ENCODE measurements at regions not wholly inside any gene's neighbourhood (a gene's known extent, or its start where the extent isn't known, plus 50 kb on each side); places are given as distances from the start of the nearest gene placed in this dataset.
"Not testable (repeated sequence)": the region's sequence is repeated elsewhere in the genome, so short reads cannot be mapped to it uniquely, and the experiment has no call there.

DNA sequence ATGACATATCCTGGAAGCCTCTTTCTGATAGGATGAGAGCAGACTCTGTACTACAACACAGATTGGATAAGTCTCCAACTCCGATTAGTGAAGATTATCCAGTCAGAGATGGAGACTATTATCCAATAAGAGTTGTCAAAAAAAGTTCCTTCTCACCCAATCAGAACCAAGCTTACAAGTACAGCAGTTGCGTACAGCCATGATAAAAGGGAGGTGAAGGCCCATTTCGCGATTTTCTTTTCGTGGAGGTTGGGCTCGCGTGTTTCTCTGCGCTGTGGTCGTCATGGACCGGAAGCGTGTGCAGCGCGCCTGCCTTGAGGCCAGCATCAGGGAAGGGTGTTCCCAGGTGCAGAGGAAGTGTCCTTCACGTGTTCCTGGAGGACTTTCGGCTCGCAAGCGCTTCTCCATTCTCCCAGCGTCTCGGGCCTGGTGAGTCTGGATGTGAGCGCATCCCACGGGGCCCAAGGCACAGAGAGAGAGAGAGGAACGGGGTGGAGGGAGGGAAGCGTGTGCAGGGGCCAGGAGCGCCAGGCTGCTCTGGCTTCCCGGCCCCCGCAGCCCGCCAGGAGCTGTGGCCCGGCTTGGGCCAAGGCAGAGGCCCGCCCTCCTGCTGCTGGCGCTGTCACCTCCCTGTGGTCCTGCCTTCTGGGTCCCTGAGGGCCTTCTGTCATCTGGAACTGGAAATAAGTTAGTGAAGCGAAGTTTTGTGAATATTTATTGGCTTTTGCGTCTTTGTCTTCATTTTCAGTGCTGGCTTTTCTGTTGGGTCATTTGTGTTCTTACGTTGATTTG, 53.9 kb downstream of the CDRT15L2 start:
- H4K20me1 ChIP-seq (ENCODE audit: insufficient read depth); CTCF ChIA-PET; H3K27me3 ChIP-seq (ENCODE audit: insufficient read depth, low read length); H3K9me2 ChIP-seq (ENCODE audit: insufficient read depth); DNase-seq (ENCODE audit: low read depth, low spot score); H3K36me3 ChIP-seq (ENCODE audit: control insufficient read depth in 1 of 2, insufficient read depth in 2 of 2, low read length in 2 of 2); H2AFZ ChIP-seq (ENCODE audit: low read depth, low read length, poor library complexity, severe bottlenecking); H3K27ac ChIP-seq (ENCODE audit: low read depth, low read length); H3K9me3 ChIP-seq (ENCODE audit: control insufficient read depth in 1 of 2, insufficient read depth in 1 of 2, low read depth in 1 of 2, low read length in 2 of 2); H3K79me2 ChIP-seq (ENCODE audit: insufficient read depth, low read length); BruUV-seq (replicated peaks); ATAC-seq; H3K4me3 ChIP-seq (replicated peaks in 1 of 2; ENCODE audit: low read depth in 1 of 2, low read length in 2 of 2); POLR2A ChIA-PET; H3K4me1 ChIP-seq (ENCODE audit: control insufficient read depth in 1 of 2, insufficient read depth in 2 of 2, low read length in 2 of 2); RAD21 ChIA-PET (ENCODE audit: low non-redundant PET in 1 of 2, low total read pairs in 2 of 2, uncharacterized antibody in 2 of 2, unreplicated experiment in 2 of 2); H3K9ac ChIP-seq (ENCODE audit: low read length); H3K4me2 ChIP-seq (ENCODE audit: low read length); intact Hi-C loops (cut with micrococcal nuclease): not testable (repeated sequence)

- intact Hi-C loops (cut with micrococcal nuclease); POLR2A ChIA-PET; H3K27me3 ChIP-seq (ENCODE audit: insufficient read depth, low read length); BruUV-seq (replicated peaks); H3K4me1 ChIP-seq (ENCODE audit: control insufficient read depth in 1 of 2, insufficient read depth in 2 of 2, low read length in 2 of 2); H3K79me2 ChIP-seq (ENCODE audit: insufficient read depth, low read length); H3K4me2 ChIP-seq (ENCODE audit: low read length); H3K9me3 ChIP-seq (ENCODE audit: control insufficient read depth in 1 of 2, insufficient read depth in 1 of 2, low read depth in 1 of 2, low read length in 2 of 2); H3K9ac ChIP-seq (ENCODE audit: low read length); RAD21 ChIA-PET (ENCODE audit: low non-redundant PET in 1 of 2, low total read pairs in 2 of 2, uncharacterized antibody in 2 of 2, unreplicated experiment in 2 of 2); H4K20me1 ChIP-seq (ENCODE audit: insufficient read depth); CTCF ChIA-PET; H3K36me3 ChIP-seq (ENCODE audit: control insufficient read depth in 1 of 2, insufficient read depth in 2 of 2, low read length in 2 of 2); ATAC-seq; H3K27ac ChIP-seq (ENCODE audit: low read depth, low read length); H3K4me3 ChIP-seq (replicated peaks in 1 of 2; ENCODE audit: low read depth in 1 of 2, low read length in 2 of 2); H3K9me2 ChIP-seq (ENCODE audit: insufficient read depth); H2AFZ ChIP-seq (ENCODE audit: low read depth, low read length, poor library complexity, severe bottlenecking); DNase-seq (ENCODE audit: low read depth, low spot score): not testable (repeated sequence)
Measured at GRCh38 chr17:20640147-20640546, 60.6 kb downstream of the CDRT15L2 start.

DNA sequence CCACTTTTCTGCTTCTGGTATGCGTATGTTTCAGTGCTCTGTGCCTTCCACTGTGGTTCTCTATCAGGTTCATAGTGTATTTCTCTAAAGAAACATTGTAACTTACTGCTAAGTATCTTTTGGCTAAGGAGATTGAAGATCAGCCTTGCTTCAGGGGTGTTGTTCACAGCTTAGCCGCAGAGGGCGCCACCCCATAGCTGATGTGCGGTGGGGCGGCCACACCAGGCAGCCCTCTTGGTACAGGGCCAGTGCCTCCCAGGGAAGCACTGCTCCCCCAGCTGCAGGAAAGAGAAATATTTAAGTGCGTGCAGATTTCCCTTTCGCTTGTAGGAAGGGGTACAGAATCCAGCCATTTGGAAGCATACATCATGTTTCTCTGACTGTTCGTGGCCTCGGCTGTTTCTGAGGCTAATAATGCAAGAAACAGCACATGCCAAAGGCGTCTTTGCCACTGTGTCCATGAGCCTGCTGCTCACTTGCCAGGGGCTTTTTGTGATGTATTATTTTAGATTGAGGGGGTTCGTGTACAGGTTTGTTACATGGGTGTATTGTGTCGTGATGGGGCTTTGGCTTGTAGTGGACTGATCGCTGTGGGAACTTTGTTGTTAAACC, 67.2 kb downstream of the CDRT15L2 start:
- H4K20me1 ChIP-seq (ENCODE audit: insufficient read depth); H2AFZ ChIP-seq (ENCODE audit: low read depth, low read length, poor library complexity, severe bottlenecking); intact Hi-C loops (cut with micrococcal nuclease); H3K4me2 ChIP-seq (ENCODE audit: low read length); H3K27ac ChIP-seq (ENCODE audit: low read depth, low read length); H3K4me3 ChIP-seq (replicated peaks in 1 of 2; ENCODE audit: low read depth in 1 of 2, low read length in 2 of 2); BruUV-seq (replicated peaks); H3K79me2 ChIP-seq (ENCODE audit: insufficient read depth, low read length); H3K36me3 ChIP-seq (ENCODE audit: control insufficient read depth in 1 of 2, insufficient read depth in 2 of 2, low read length in 2 of 2); POLR2A ChIA-PET; H3K4me1 ChIP-seq (ENCODE audit: control insufficient read depth in 1 of 2, insufficient read depth in 2 of 2, low read length in 2 of 2); DNase-seq (ENCODE audit: low read depth, low spot score); RAD21 ChIA-PET (ENCODE audit: low non-redundant PET in 1 of 2, low total read pairs in 2 of 2, uncharacterized antibody in 2 of 2, unreplicated experiment in 2 of 2); H3K9me2 ChIP-seq (ENCODE audit: insufficient read depth); H3K27me3 ChIP-seq (ENCODE audit: insufficient read depth, low read length); H3K9ac ChIP-seq (ENCODE audit: low read length); H3K9me3 ChIP-seq (ENCODE audit: control insufficient read depth in 1 of 2, insufficient read depth in 1 of 2, low read depth in 1 of 2, low read length in 2 of 2); CTCF ChIA-PET: not testable (repeated sequence)
- ATAC-seq = peak; percentile 96
- peak; percentile 37 to 70 (median 66); a peak in 5 of 6 replicates for TF ChIP-seq CTCF (IDR thresholded peaks at IDR 0.05 in 2 of 3, conservative IDR thresholded peaks at IDR 0.05 in 1 of 3; ENCODE audit: borderline replicate concordance in 1 of 3, insufficient read depth in 1 of 3, low read depth in 2 of 3, low read length in 2 of 3)
- TF ChIP-seq RAD21 (IDR thresholded peaks at IDR 0.05; ENCODE audit: low read depth) = peak; percentile 44

All from HCT116 (cell line).